IMR-90 (cell line): ENCODE measurements at regions not wholly inside any gene's neighbourhood (a gene's known extent, or its start where the extent isn't known, plus 50 kb on each side); places are given as distances from the start of the nearest gene placed in this dataset.

Experiments used
- ATAC-seq: fragments of 200-7000 bp; cut with Tn5 transposase; 2 replicates; pipeline ENCODE4 v1.9.1; 2020; ENCODE audit warnings: low read depth, mild to moderate bottlenecking, moderate library complexity
- BruUV-seq: library from RNA; stranded (reverse); fragments of 400-500 nt; replicated peaks from 2 replicates; lab custom pipeline; 2021; lab: Mats Ljungman, UMichigan
- CTCF ChIA-PET: fragments of 300-600 bp; formaldehyde crosslinking; extraction: SDS; loops from one replicate; lab custom pipeline; 2021; ENCODE audit warnings: antibody characterized with exemption; lab: Yijun Ruan, JAX
- POLR2A ChIA-PET: fragments of 300-600 bp; sonication (Branson Sonifier 250); formaldehyde crosslinking; loops from one replicate; lab custom pipeline; 2022; ENCODE audit warnings: antibody characterized with exemption; ENCODE audit not compliant: unreplicated experiment; lab: Charles Lee
- DNase-seq: peaks from one replicate; pipeline ENCODE4 v3.0.0; 2013
- H2AFZ ChIP-seq: replicated peaks from 2 replicates; pipeline ENCODE3; 2013; ENCODE audit warnings: low read length, mild to moderate bottlenecking; ENCODE audit not compliant: poor library complexity
- H2AK5ac ChIP-seq: 2 replicates; pipeline ENCODE4 v1.6.1; 2013; ENCODE audit warnings: low read depth, low read length, inconsistent platforms
- H2AK9ac ChIP-seq: replicated peaks from 2 replicates; pipeline ENCODE3; 2013; ENCODE audit warnings: mild to moderate bottlenecking, low read depth, low read length, moderate library complexity; ENCODE audit not compliant: poor library complexity
- H2BK120ac ChIP-seq: 2 replicates; pipeline ENCODE4 v1.6.1; 2013; ENCODE audit warnings: low read depth, low read length, inconsistent platforms
- H2BK15ac ChIP-seq: 3 replicates; pipeline ENCODE4 v1.6.1; 2013; ENCODE audit warnings: low read depth, low read length, inconsistent platforms
- H2BK20ac ChIP-seq: 2 replicates; pipeline ENCODE4 v1.6.1; 2013; ENCODE audit warnings: low read depth, mild to moderate bottlenecking, inconsistent platforms, low read length, moderate library complexity
- H2BK5ac ChIP-seq: 2 replicates; pipeline ENCODE4 v1.6.1; 2013; ENCODE audit warnings: mild to moderate bottlenecking, low read depth, low read length, inconsistent platforms; ENCODE audit not compliant: poor library complexity, severe bottlenecking
- H3K14ac ChIP-seq: replicated peaks from 2 replicates; pipeline ENCODE4 v1.6.1; 2013; ENCODE audit warnings: low read depth, low read length, inconsistent platforms
- H3K18ac ChIP-seq: 2 replicates; pipeline ENCODE4 v1.6.1; 2013; ENCODE audit warnings: low read depth, low read length, control low read depth
- H3K23ac ChIP-seq: 2 replicates; pipeline ENCODE4 v1.6.1; 2013; ENCODE audit warnings: low read depth, low read length, inconsistent platforms
- H3K27ac ChIP-seq: 2 replicates; pipeline ENCODE4 v1.5.1; 2013; ENCODE audit warnings: mild to moderate bottlenecking, control low read depth, low read length; ENCODE audit not compliant: insufficient read depth
- H3K27me3 ChIP-seq: 2 replicates; pipeline ENCODE4 v1.6.1; 2013; ENCODE audit warnings: low read length; ENCODE audit not compliant: control insufficient read depth, insufficient read depth
- H3K36me3 ChIP-seq: 2 replicates; pipeline ENCODE4 v1.6.1; 2013; ENCODE audit warnings: low read length, mixed read lengths; ENCODE audit not compliant: control insufficient read depth, insufficient read depth
- H3K4ac ChIP-seq: 2 replicates; pipeline ENCODE4 v1.6.1; 2013; ENCODE audit warnings: low read depth, low read length, inconsistent platforms
- H3K4me1 ChIP-seq: 2 replicates; pipeline ENCODE4 v1.6.1; 2013; ENCODE audit warnings: low read length, mixed read lengths; ENCODE audit not compliant: control insufficient read depth, insufficient read depth
- H3K4me2 ChIP-seq: 2 replicates; pipeline ENCODE4 v1.6.1; 2013; ENCODE audit warnings: low read depth, mild to moderate bottlenecking, control low read depth, low read length, moderate library complexity
- H3K4me3 ChIP-seq: 2 replicates; pipeline ENCODE4 v1.5.1; 2013; ENCODE audit warnings: low read depth, mild to moderate bottlenecking, control low read depth, low read length, moderate library complexity; ENCODE audit not compliant: insufficient read depth
- H3K56ac ChIP-seq: 2 replicates; pipeline ENCODE4 v1.6.1; 2013; ENCODE audit warnings: low read length, inconsistent platforms; ENCODE audit not compliant: insufficient read depth; ENCODE audit errors: extremely low read depth
- H3K79me1 ChIP-seq, 2 experiments: 2 replicates each; pipeline ENCODE4 v1.6.1; 2013; ENCODE audit warnings: low read length in 2 of 2, inconsistent platforms in 1 of 2, low read depth in 1 of 2
- H3K9ac ChIP-seq: 2 replicates; pipeline ENCODE4 v1.6.1; 2013; ENCODE audit warnings: low read depth, low read length, control low read depth
- H3K9me1 ChIP-seq: 2 replicates; pipeline ENCODE4 v1.6.1; 2013; ENCODE audit warnings: low read length, inconsistent platforms; ENCODE audit not compliant: insufficient read depth
- H3K9me3 ChIP-seq: 2 replicates; pipeline ENCODE4 v1.6.1; 2013; ENCODE audit warnings: low read length; ENCODE audit not compliant: control insufficient read depth, insufficient read depth
- H4K20me1 ChIP-seq: 2 replicates; pipeline ENCODE4 v1.6.1; 2013; ENCODE audit warnings: low read length, inconsistent platforms; ENCODE audit not compliant: insufficient read depth
- H4K5ac ChIP-seq: 2 replicates; pipeline ENCODE4 v1.6.1; 2013; ENCODE audit warnings: mild to moderate bottlenecking, low read depth, low read length, control low read depth
- H4K8ac ChIP-seq, 2 experiments: 2 replicates each; pipeline ENCODE4 v1.6.1; 2013; ENCODE audit warnings: low read depth in 2 of 2, low read length in 2 of 2, control low read depth in 1 of 2, inconsistent platforms in 1 of 2
- H4K91ac ChIP-seq: 2 replicates; pipeline ENCODE4 v1.6.1; 2013; ENCODE audit warnings: low read depth, low read length, inconsistent platforms; ENCODE audit not compliant: insufficient read depth
- BHLHE40 ChIP-seq: fragments of 150-350 bp; IDR thresholded peaks from 2 replicates; pipeline ENCODE4 v1.6.1; 2016; ENCODE audit warnings: mild to moderate bottlenecking, low read depth, low read length
- CEBPB ChIP-seq: IDR thresholded peaks from 2 replicates; pipeline ENCODE4 v1.6.1; 2012; ENCODE audit warnings: low read depth, low read length, improper control_type of control experiment
- CHD1 ChIP-seq: IDR thresholded peaks from 2 replicates; pipeline ENCODE4 v1.6.1; 2012; ENCODE audit warnings: low read depth, low read length, improper control_type of control experiment
- ELK1 ChIP-seq: fragments of 150-350 bp; IDR thresholded peaks from 2 replicates; pipeline ENCODE4 v1.6.1; 2016; ENCODE audit warnings: low read depth, mild to moderate bottlenecking, low read length, moderate library complexity, borderline replicate concordance
- FOS ChIP-seq: fragments of 150-350 bp; IDR thresholded peaks from 2 replicates; pipeline ENCODE4 v1.6.1; 2016; ENCODE audit warnings: low read depth, low read length
- MAFK ChIP-seq: IDR thresholded peaks from 2 replicates; pipeline ENCODE4 v1.6.1; 2012; ENCODE audit warnings: low read depth, low read length, improper control_type of control experiment
- MAZ ChIP-seq: IDR thresholded peaks from 2 replicates; pipeline ENCODE4 v1.6.1; 2012; ENCODE audit warnings: low read depth, mild to moderate bottlenecking, low read length, improper control_type of control experiment, moderate library complexity, borderline replicate concordance
- MXI1 ChIP-seq: IDR thresholded peaks from 2 replicates; pipeline ENCODE4 v1.6.1; 2012; ENCODE audit warnings: low read depth, mild to moderate bottlenecking, low read length, moderate library complexity, borderline replicate concordance
- NFE2L2 ChIP-seq: fragments of 150-350 bp; IDR thresholded peaks from 2 replicates; pipeline ENCODE4 v1.6.1; 2016; ENCODE audit warnings: low read depth, mild to moderate bottlenecking, low read length
- POLR2A ChIP-seq: IDR thresholded peaks from 2 replicates; pipeline ENCODE4 v1.6.1; 2012; ENCODE audit warnings: mild to moderate bottlenecking, low read depth, low read length
- RAD21 ChIP-seq: IDR thresholded peaks from 2 replicates; pipeline ENCODE4 v1.6.1; 2012; ENCODE audit warnings: low read length, improper control_type of control experiment
- RCOR1 ChIP-seq: IDR thresholded peaks from 2 replicates; pipeline ENCODE4 v1.6.1; 2012; ENCODE audit warnings: mild to moderate bottlenecking, low read length, improper control_type of control experiment; ENCODE audit not compliant: insufficient replicate concordance
- RFX5 ChIP-seq: IDR thresholded peaks from 2 replicates; pipeline ENCODE4 v1.8.0; 2012; ENCODE audit warnings: low read depth, mild to moderate bottlenecking, low read length, moderate library complexity
- SMC3 ChIP-seq: fragments of 150-350 bp; IDR thresholded peaks from 2 replicates; pipeline ENCODE4 v1.6.1; 2016; ENCODE audit warnings: low read depth, mild to moderate bottlenecking, antibody characterized with exemption, low read length, moderate library complexity
- WGBS, 2 experiments: methylation state at CpG; one replicate each; pipeline versions ENCODE4 v1.1.5 to v1.1.7; 2013; ENCODE audit warnings: missing lambda C conversion rate in 2 of 2; ENCODE audit not compliant: insufficient read length in 1 of 2; ENCODE audit errors: extremely low coverage in 2 of 2; 5-methylcytosine and 5-hydroxymethylcytosine counted together
- dilution Hi-C: fragments of 300-500 bp; cut with HindIII; formaldehyde crosslinking; loops from one replicate; pipeline ENCODE4 v1.14.3; 2018; ENCODE audit warnings: low sequenced_read_pairs; ENCODE audit not compliant: unreplicated experiment
- in situ Hi-C: fragments of 300-500 bp; cut with MboI; formaldehyde crosslinking; loops from 3 replicates; pipeline ENCODE4 v1.14.3; 2019; ENCODE audit warnings: low sequenced_read_pairs, inconsistent platforms, mixed read lengths
- intact Hi-C: fragments of 100-400 bp; cut with micrococcal nuclease; formaldehyde crosslinking; loops from 2 replicates; pipeline ENCODE4 v1.10.0; 2022
- TF ChIP-seq, protein P1 (sequence below): conservative IDR thresholded peaks from 2 replicates; pipeline ENCODE4 v1.5.1; 2012; ENCODE audit warnings: mild to moderate bottlenecking, low read depth, low read length, improper control_type of control experiment
- TF ChIP-seq, protein P2 (sequence below): fragments of 150-350 bp; IDR thresholded peaks from 2 replicates; pipeline ENCODE4 v1.6.1; 2017; ENCODE audit warnings: mild to moderate bottlenecking, antibody characterized with exemption, low read length, low read depth

DNA sequence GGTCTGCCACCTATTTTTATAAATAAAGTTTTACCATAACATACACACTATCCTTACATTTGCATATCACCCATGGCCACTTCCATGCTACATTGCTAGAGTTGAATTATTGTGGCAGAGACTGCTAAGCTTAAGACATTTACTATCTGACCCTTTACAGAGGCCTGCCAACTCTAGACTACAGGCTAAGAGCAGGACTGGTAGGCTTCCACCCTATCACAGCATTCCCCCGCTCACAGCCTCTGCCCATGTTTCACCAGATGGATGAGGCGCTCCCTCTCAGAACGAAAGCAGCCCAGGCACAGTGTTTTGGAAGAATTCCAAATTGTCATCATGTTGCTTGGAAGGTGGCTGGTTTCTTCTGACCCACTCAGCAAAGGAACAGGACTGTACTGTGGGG is 91.7 kb upstream of the SLC35G4 start:
- Histone ChIP-seq H3K9ac (no peak overlapping the region), H3K36me3 (no peaks in the 10 kb centered on the region), H4K5ac (no peak overlapping the region), H2BK20ac (no peak overlapping the region), H3K79me1 (no peaks in the 10 kb centered on the region), H3K14ac (no peak overlapping the region), H3K4ac (no peak overlapping the region), H3K4me1 (no peaks in the 10 kb centered on the region), H4K20me1 (no peaks in the 10 kb centered on the region), H2AFZ (no peak overlapping the region), H3K4me3 (no peak overlapping the region), H3K27me3 (peaks cover 2% of the 10 kb centered on the region; the same call in 1 of the 2 replicates), H2AK9ac (no peak overlapping the region), H4K8ac (no peak overlapping the region), H2AK5ac (no peak overlapping the region), H2BK15ac (no peak overlapping the region), H3K56ac (no peak overlapping the region), H4K91ac (no peak overlapping the region), H2BK120ac (no peak overlapping the region), H2BK5ac (no peak overlapping the region), H3K9me3 (no peaks in the 10 kb centered on the region), H3K23ac (no peak overlapping the region), H3K27ac (no peak overlapping the region), H3K4me2 (no peak overlapping the region), H3K9me1 (no peaks in the 10 kb centered on the region), H3K18ac (no peak overlapping the region)
- DNase-seq = no peak
- ChIA-PET POLR2A (no interaction called here), CTCF (interaction anchor here (1.1 to 2.5 kb wide), 2 partner anchors 207 to 479 kb away, joined by 3 to 6 read pairs; no protein-coding TSS in a partner anchor)
- whole genome bisulfite sequencing, 2 experiments = no CpG with 5 or more reads among the region's 3 CpGs
- TF ChIP-seq BHLHE40 (no peak), RCOR1 (no peak), NFE2L2 (no peak), MXI1 (no peak), RAD21 (no peak), MAZ (no peak), POLR2A (no peak), MAFK (no peak), FOS (no peak), CEBPB (no peak), CHD1 (no peak), SMC3 (no peak), RFX5 (no peak), ELK1 (no peak)
- TF ChIP-seq, protein P1, sequence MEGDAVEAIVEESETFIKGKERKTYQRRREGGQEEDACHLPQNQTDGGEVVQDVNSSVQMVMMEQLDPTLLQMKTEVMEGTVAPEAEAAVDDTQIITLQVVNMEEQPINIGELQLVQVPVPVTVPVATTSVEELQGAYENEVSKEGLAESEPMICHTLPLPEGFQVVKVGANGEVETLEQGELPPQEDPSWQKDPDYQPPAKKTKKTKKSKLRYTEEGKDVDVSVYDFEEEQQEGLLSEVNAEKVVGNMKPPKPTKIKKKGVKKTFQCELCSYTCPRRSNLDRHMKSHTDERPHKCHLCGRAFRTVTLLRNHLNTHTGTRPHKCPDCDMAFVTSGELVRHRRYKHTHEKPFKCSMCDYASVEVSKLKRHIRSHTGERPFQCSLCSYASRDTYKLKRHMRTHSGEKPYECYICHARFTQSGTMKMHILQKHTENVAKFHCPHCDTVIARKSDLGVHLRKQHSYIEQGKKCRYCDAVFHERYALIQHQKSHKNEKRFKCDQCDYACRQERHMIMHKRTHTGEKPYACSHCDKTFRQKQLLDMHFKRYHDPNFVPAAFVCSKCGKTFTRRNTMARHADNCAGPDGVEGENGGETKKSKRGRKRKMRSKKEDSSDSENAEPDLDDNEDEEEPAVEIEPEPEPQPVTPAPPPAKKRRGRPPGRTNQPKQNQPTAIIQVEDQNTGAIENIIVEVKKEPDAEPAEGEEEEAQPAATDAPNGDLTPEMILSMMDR = no peak
- TF ChIP-seq, protein P2, sequence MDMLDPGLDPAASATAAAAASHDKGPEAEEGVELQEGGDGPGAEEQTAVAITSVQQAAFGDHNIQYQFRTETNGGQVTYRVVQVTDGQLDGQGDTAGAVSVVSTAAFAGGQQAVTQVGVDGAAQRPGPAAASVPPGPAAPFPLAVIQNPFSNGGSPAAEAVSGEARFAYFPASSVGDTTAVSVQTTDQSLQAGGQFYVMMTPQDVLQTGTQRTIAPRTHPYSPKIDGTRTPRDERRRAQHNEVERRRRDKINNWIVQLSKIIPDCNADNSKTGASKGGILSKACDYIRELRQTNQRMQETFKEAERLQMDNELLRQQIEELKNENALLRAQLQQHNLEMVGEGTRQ = no peak
- in situ Hi-C loops = no loop called here
- no TSS peak for BruUV-seq
- intact Hi-C loops = loop anchor here (10.0 kb wide), 2 partner anchors 363 to 473 kb away; no protein-coding TSS in a partner anchor
- no peak for ATAC-seq
- dilution Hi-C loops = no loop called here
